Mesothelial cell of epicardium (in vitro differentiated cells): ENCODE measurements at regions not wholly inside any gene's neighbourhood (a gene's known extent, or its start where the extent isn't known, plus 50 kb on each side); places are given as distances from the start of the nearest gene placed in this dataset.

Experiments
- DNase-seq, 2 experiments: peaks; one replicate each; pipeline ENCODE4 v3.0.0; 2021; ENCODE audit warnings: low spot score in 2 of 2; ENCODE audit not compliant: unreplicated experiment in 2 of 2
- H3K27ac Mint-ChIP-seq: 2 replicates; pipeline ENCODE4 v1.8.0; 2021; ENCODE audit warnings: mixed read lengths
- H3K27me3 Mint-ChIP-seq: 2 replicates; pipeline ENCODE4 v1.8.0; 2021; ENCODE audit warnings: low read depth, mixed read lengths
- H3K36me3 Mint-ChIP-seq: 2 replicates; pipeline ENCODE4 v1.8.0; 2021; ENCODE audit warnings: mixed read lengths
- H3K4me1 Mint-ChIP-seq: 2 replicates; pipeline ENCODE4 v1.8.0; 2021; ENCODE audit warnings: mixed read lengths
- H3K4me3 Mint-ChIP-seq: 2 replicates; pipeline ENCODE4 v1.8.0; 2021; ENCODE audit warnings: mild to moderate bottlenecking, moderate library complexity, mixed read lengths
- H3K9me3 Mint-ChIP-seq: 2 replicates; pipeline ENCODE4 v1.8.0; 2021; ENCODE audit warnings: mixed read lengths
- CTCF ChIP-seq: fragments of 200-600 bp; sonication (generic); IDR thresholded peaks from one replicate; pipeline ENCODE4 v1.5.0; 2021; ENCODE audit warnings: antibody characterized with exemption; ENCODE audit not compliant: unreplicated experiment

- no peak overlapping the region for H3K27ac Mint-ChIP-seq
- no peaks in the 10 kb centered on the region for H3K36me3 Mint-ChIP-seq
- no peak for DNase-seq
- no peaks in the 10 kb centered on the region for H3K4me1 Mint-ChIP-seq
- no peak for TF ChIP-seq CTCF
- no peaks in the 10 kb centered on the region for H3K9me3 Mint-ChIP-seq
- H3K4me3 Mint-ChIP-seq = no peak overlapping the region
- H3K27me3 Mint-ChIP-seq = no peaks in the 10 kb centered on the region
These were observed 507.1 kb upstream of the ADARB2 start for GRCh38 chr10:2244471-2244870.

GRCh38 chr10:2236876-2237275 lies 499.6 kb upstream of the ADARB2 start:
- TF ChIP-seq CTCF = no peak
- no peaks in the 10 kb centered on the region for H3K36me3 Mint-ChIP-seq
- DNase-seq = no peak
- no peaks in the 10 kb centered on the region for H3K4me1 Mint-ChIP-seq
- peaks cover 3% of the 10 kb centered on the region for H3K27me3 Mint-ChIP-seq
- H3K4me3 Mint-ChIP-seq = no peak overlapping the region
- H3K27ac Mint-ChIP-seq = no peak overlapping the region
- H3K9me3 Mint-ChIP-seq = peaks cover 7% of the 10 kb centered on the region

GRCh38 chr10:2232479-2232878 lies 495.2 kb upstream of the ADARB2 start:
- H3K36me3 Mint-ChIP-seq = no peaks in the 10 kb centered on the region
- no peak overlapping the region for H3K27ac Mint-ChIP-seq
- DNase-seq = no peak
- no peak for TF ChIP-seq CTCF
- peaks cover 3% of the 10 kb centered on the region for H3K27me3 Mint-ChIP-seq
- H3K4me3 Mint-ChIP-seq = no peak overlapping the region
- H3K4me1 Mint-ChIP-seq = no peaks in the 10 kb centered on the region
- H3K9me3 Mint-ChIP-seq = peaks cover 7% of the 10 kb centered on the region

GRCh38 chr10:2230478-2230877 lies 493.2 kb upstream of the ADARB2 start:
- no peaks in the 10 kb centered on the region for H3K36me3 Mint-ChIP-seq
- no peak overlapping the region for H3K27ac Mint-ChIP-seq
- H3K9me3 Mint-ChIP-seq = peaks cover 7% of the 10 kb centered on the region
- no peak for DNase-seq
- peaks cover 3% of the 10 kb centered on the region for H3K4me1 Mint-ChIP-seq
- no peak overlapping the region for H3K4me3 Mint-ChIP-seq
- no peak for TF ChIP-seq CTCF
- peaks cover 3% of the 10 kb centered on the region for H3K27me3 Mint-ChIP-seq

- no peaks in the 10 kb centered on the region for H3K9me3 Mint-ChIP-seq
- no peak for DNase-seq
- no peak overlapping the region for H3K4me3 Mint-ChIP-seq
- H3K27ac Mint-ChIP-seq = no peak overlapping the region
- TF ChIP-seq CTCF = no peak
- no peaks in the 10 kb centered on the region for H3K27me3 Mint-ChIP-seq
- H3K4me1 Mint-ChIP-seq = peaks cover 3% of the 10 kb centered on the region
- H3K36me3 Mint-ChIP-seq = no peaks in the 10 kb centered on the region
These were observed 491.1 kb upstream of the ADARB2 start for GRCh38 chr10:2228320-2228901.

GRCh38 chr10:2225609-2226008 lies 488.3 kb upstream of the ADARB2 start:
- no peak for DNase-seq
- H3K27me3 Mint-ChIP-seq = no peaks in the 10 kb centered on the region

More at GRCh38 chr10:2225609-2226008, 488.3 kb upstream of the ADARB2 start:
- Mint-ChIP-seq H3K9me3 (no peaks in the 10 kb centered on the region), H3K4me1 (peaks cover 3% of the 10 kb centered on the region), H3K4me3 (no peak overlapping the region), H3K36me3 (no peaks in the 10 kb centered on the region), H3K27ac (no peak overlapping the region)
- TF ChIP-seq CTCF = no peak
